ENCODE measurements at regions not wholly inside any gene's neighbourhood (a gene's known extent, or its start where the extent isn't known, plus 50 kb on each side); places are given as distances from the start of the nearest gene placed in this dataset.

- H3K9ac ChIP-seq (ENCODE audit: low read depth, low read length): no peak overlapping the region
- H3K4me1 ChIP-seq (ENCODE audit: insufficient read depth, low read length): no peaks in the 10 kb centered on the region
- H3K36me3 ChIP-seq (ENCODE audit: insufficient read depth, low read depth, low read length): no peaks in the 10 kb centered on the region
- no peak overlapping the region for H3K4me3 ChIP-seq (ENCODE audit: low read length)
- H3K27me3 ChIP-seq (ENCODE audit: insufficient read depth, low read length): no peaks in the 10 kb centered on the region
- H3K27ac ChIP-seq (ENCODE audit: low read length): no peak overlapping the region
- H3K9me3 ChIP-seq (ENCODE audit: insufficient read depth, low read depth, low read length): no peaks in the 10 kb centered on the region
Observed at GRCh38 chr22:47398491-47398890, 636.0 kb downstream of the TBC1D22A start.

GRCh38 chr22:47397673-47398072 is 635.2 kb downstream of the TBC1D22A start:
- Histone ChIP-seq H3K27ac (ENCODE audit: low read length) (no peak overlapping the region), H3K9me3 (ENCODE audit: insufficient read depth, low read depth, low read length) (no peaks in the 10 kb centered on the region), H3K27me3 (ENCODE audit: insufficient read depth, low read length) (no peaks in the 10 kb centered on the region), H3K9ac (ENCODE audit: low read depth, low read length) (no peak overlapping the region), H3K4me1 (ENCODE audit: insufficient read depth, low read length) (no peaks in the 10 kb centered on the region), H3K36me3 (ENCODE audit: insufficient read depth, low read depth, low read length) (no peaks in the 10 kb centered on the region), H3K4me3 (ENCODE audit: low read length) (no peak overlapping the region)

- no peak overlapping the region for H3K27ac ChIP-seq (ENCODE audit: low read length)
- no peaks in the 10 kb centered on the region for H3K4me1 ChIP-seq (ENCODE audit: insufficient read depth, low read length)
- H3K36me3 ChIP-seq (ENCODE audit: insufficient read depth, low read depth, low read length): no peaks in the 10 kb centered on the region
- no peaks in the 10 kb centered on the region for H3K9me3 ChIP-seq (ENCODE audit: insufficient read depth, low read depth, low read length)
- no peak overlapping the region for H3K4me3 ChIP-seq (ENCODE audit: low read length)
- H3K27me3 ChIP-seq (ENCODE audit: insufficient read depth, low read length): no peaks in the 10 kb centered on the region
- H3K9ac ChIP-seq (ENCODE audit: low read depth, low read length): no peak overlapping the region
Observed at GRCh38 chr22:47396515-47396914, 634.1 kb downstream of the TBC1D22A start.

GRCh38 chr22:47396105-47396504 is 633.7 kb downstream of the TBC1D22A start:
- Histone ChIP-seq H3K27me3 (ENCODE audit: insufficient read depth, low read length) (no peaks in the 10 kb centered on the region), H3K9ac (ENCODE audit: low read depth, low read length) (no peak overlapping the region), H3K4me1 (ENCODE audit: insufficient read depth, low read length) (no peaks in the 10 kb centered on the region), H3K4me3 (ENCODE audit: low read length) (no peak overlapping the region), H3K27ac (ENCODE audit: low read length) (no peak overlapping the region), H3K36me3 (ENCODE audit: insufficient read depth, low read depth, low read length) (no peaks in the 10 kb centered on the region), H3K9me3 (ENCODE audit: insufficient read depth, low read depth, low read length) (no peaks in the 10 kb centered on the region)

- Histone ChIP-seq H3K36me3 (ENCODE audit: insufficient read depth, low read depth, low read length) (no peaks in the 10 kb centered on the region), H3K4me1 (ENCODE audit: insufficient read depth, low read length) (no peaks in the 10 kb centered on the region), H3K9ac (ENCODE audit: low read depth, low read length) (no peak overlapping the region), H3K9me3 (ENCODE audit: insufficient read depth, low read depth, low read length) (no peaks in the 10 kb centered on the region), H3K27ac (ENCODE audit: low read length) (no peak overlapping the region), H3K4me3 (ENCODE audit: low read length) (no peak overlapping the region), H3K27me3 (ENCODE audit: insufficient read depth, low read length) (no peaks in the 10 kb centered on the region)
Observed at GRCh38 chr22:47395481-47395880, 633.0 kb downstream of the TBC1D22A start.

- H3K4me1 ChIP-seq (ENCODE audit: insufficient read depth, low read length): no peaks in the 10 kb centered on the region
- H3K9ac ChIP-seq (ENCODE audit: low read depth, low read length): no peak overlapping the region
- H3K4me3 ChIP-seq (ENCODE audit: low read length): no peak overlapping the region
Observed at GRCh38 chr22:47394504-47395440, 632.3 kb downstream of the TBC1D22A start.

GRCh38 chr22:47393191-47393590 is 630.7 kb downstream of the TBC1D22A start:
- Histone ChIP-seq H3K27me3 (ENCODE audit: insufficient read depth, low read length) (no peaks in the 10 kb centered on the region), H3K36me3 (ENCODE audit: insufficient read depth, low read depth, low read length) (no peaks in the 10 kb centered on the region), H3K9ac (ENCODE audit: low read depth, low read length) (no peak overlapping the region), H3K4me3 (ENCODE audit: low read length) (no peak overlapping the region), H3K9me3 (ENCODE audit: insufficient read depth, low read depth, low read length) (no peaks in the 10 kb centered on the region), H3K4me1 (ENCODE audit: insufficient read depth, low read length) (no peaks in the 10 kb centered on the region), H3K27ac (ENCODE audit: low read length) (no peak overlapping the region)

More at GRCh38 chr22:47394504-47395440, 632.3 kb downstream of the TBC1D22A start:
- Histone ChIP-seq H3K27ac (ENCODE audit: low read length) (no peak overlapping the region), H3K27me3 (ENCODE audit: insufficient read depth, low read length) (no peaks in the 10 kb centered on the region), H3K36me3 (ENCODE audit: insufficient read depth, low read depth, low read length) (no peaks in the 10 kb centered on the region), H3K9me3 (ENCODE audit: insufficient read depth, low read depth, low read length) (no peaks in the 10 kb centered on the region)

GRCh38 chr22:47392729-47393128 is 630.3 kb downstream of the TBC1D22A start:
- no peaks in the 10 kb centered on the region for H3K27me3 ChIP-seq (ENCODE audit: insufficient read depth, low read length)
- H3K9ac ChIP-seq (ENCODE audit: low read depth, low read length): no peak overlapping the region
- H3K36me3 ChIP-seq (ENCODE audit: insufficient read depth, low read depth, low read length): no peaks in the 10 kb centered on the region
- no peaks in the 10 kb centered on the region for H3K9me3 ChIP-seq (ENCODE audit: insufficient read depth, low read depth, low read length)
- no peak overlapping the region for H3K27ac ChIP-seq (ENCODE audit: low read length)
- no peaks in the 10 kb centered on the region for H3K4me1 ChIP-seq (ENCODE audit: insufficient read depth, low read length)
- H3K4me3 ChIP-seq (ENCODE audit: low read length): no peak overlapping the region

- Histone ChIP-seq H3K4me3 (ENCODE audit: low read length) (no peak overlapping the region), H3K9ac (ENCODE audit: low read depth, low read length) (no peak overlapping the region), H3K4me1 (ENCODE audit: insufficient read depth, low read length) (no peaks in the 10 kb centered on the region), H3K9me3 (ENCODE audit: insufficient read depth, low read depth, low read length) (no peaks in the 10 kb centered on the region), H3K27ac (ENCODE audit: low read length) (no peak overlapping the region), H3K36me3 (ENCODE audit: insufficient read depth, low read depth, low read length) (no peaks in the 10 kb centered on the region), H3K27me3 (ENCODE audit: insufficient read depth, low read length) (no peaks in the 10 kb centered on the region)
Observed at GRCh38 chr22:47392054-47392347, 629.6 kb downstream of the TBC1D22A start.

GRCh38 chr22:47391169-47392053 is 629.0 kb downstream of the TBC1D22A start:
- H3K36me3 ChIP-seq (ENCODE audit: insufficient read depth, low read depth, low read length): no peaks in the 10 kb centered on the region
- H3K9ac ChIP-seq (ENCODE audit: low read depth, low read length): no peak overlapping the region
- H3K4me1 ChIP-seq (ENCODE audit: insufficient read depth, low read length): no peaks in the 10 kb centered on the region
- no peak overlapping the region for H3K27ac ChIP-seq (ENCODE audit: low read length)
- no peak overlapping the region for H3K4me3 ChIP-seq (ENCODE audit: low read length)
- H3K27me3 ChIP-seq (ENCODE audit: insufficient read depth, low read length): no peaks in the 10 kb centered on the region
- H3K9me3 ChIP-seq (ENCODE audit: insufficient read depth, low read depth, low read length): no peaks in the 10 kb centered on the region

- H3K4me3 ChIP-seq (ENCODE audit: low read length): no peak overlapping the region
- H3K9me3 ChIP-seq (ENCODE audit: insufficient read depth, low read depth, low read length): no peaks in the 10 kb centered on the region
- H3K27ac ChIP-seq (ENCODE audit: low read length): no peak overlapping the region
- no peaks in the 10 kb centered on the region for H3K4me1 ChIP-seq (ENCODE audit: insufficient read depth, low read length)
- H3K36me3 ChIP-seq (ENCODE audit: insufficient read depth, low read depth, low read length): no peaks in the 10 kb centered on the region
- no peak overlapping the region for H3K9ac ChIP-seq (ENCODE audit: low read depth, low read length)
- no peaks in the 10 kb centered on the region for H3K27me3 ChIP-seq (ENCODE audit: insufficient read depth, low read length)
Observed at GRCh38 chr22:47390026-47390970, 627.8 kb downstream of the TBC1D22A start.

Data from iPS-20b (cell line).